GM12865 (cell line): ENCODE measurements at regions not wholly inside any gene's neighbourhood (a gene's known extent, or its start where the extent isn't known, plus 50 kb on each side); places are given as distances from the start of the nearest gene placed in this dataset.
"Not testable (repeated sequence)": the region's sequence is repeated elsewhere in the genome, so short reads cannot be mapped to it uniquely, and the experiment has no call there.

Source experiments
- DNase-seq: peaks from one replicate; pipeline ENCODE4 v3.0.0; 2010; ENCODE audit warnings: low read depth
- H3K4me3 ChIP-seq: 2 replicates; pipeline ENCODE4 v1.5.1; 2011; ENCODE audit warnings: mild to moderate bottlenecking, low read depth, low read length, control low read depth
- CTCF ChIP-seq: IDR thresholded peaks from 2 replicates; pipeline ENCODE4 v1.5.1; 2011; ENCODE audit warnings: low read length, control low read depth, low read depth, inconsistent platforms; ENCODE audit not compliant: insufficient read depth; ENCODE audit errors: missing control alignments

GRCh38 chr4:178010596-178010995, 568.4 kb upstream of the AGA start:
- no peak for DNase-seq
- H3K4me3 ChIP-seq: no peak overlapping the region
- TF ChIP-seq CTCF: no peak

DNA sequence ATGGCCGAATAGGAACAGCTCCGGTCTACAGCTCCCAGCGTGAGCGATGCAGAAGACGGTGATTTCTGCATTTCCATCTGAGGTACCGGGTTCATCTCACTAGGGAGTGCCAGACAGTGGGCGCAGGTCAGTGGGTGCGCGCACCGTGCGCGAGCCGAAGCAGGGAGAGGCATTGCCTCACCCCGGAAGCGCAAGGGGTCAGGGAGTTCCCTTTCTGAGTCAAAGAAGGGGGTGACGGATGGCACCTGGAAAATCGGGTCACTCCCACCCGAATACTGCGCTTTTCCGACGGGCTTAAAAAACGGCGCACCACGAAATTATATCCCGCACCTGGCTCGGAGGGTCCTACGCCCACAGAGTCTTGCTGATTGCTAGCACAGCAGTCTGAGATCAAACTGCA, 572.8 kb upstream of the AGA start:
- not testable (repeated sequence) for DNase-seq, H3K4me3 ChIP-seq

DNA sequence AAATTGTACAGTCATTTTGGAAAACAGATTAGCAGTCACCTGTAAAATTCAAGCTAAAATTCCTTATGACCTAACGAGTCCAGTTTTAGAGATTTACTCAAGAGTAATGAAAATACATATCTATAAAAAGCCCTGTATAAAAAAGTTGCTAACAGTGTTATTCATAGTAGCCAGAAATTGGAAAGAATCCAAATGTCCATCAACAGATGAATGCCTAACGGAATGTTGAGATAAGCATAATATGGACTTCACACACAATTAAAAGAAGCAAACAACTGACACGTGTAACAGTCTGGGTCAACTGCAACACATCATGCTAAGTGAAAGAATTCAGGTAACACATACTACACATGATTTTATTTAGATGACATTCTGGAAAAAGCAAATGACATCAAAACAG, 584.8 kb upstream of the AGA start:
- no peak for TF ChIP-seq CTCF
- no peak overlapping the region for H3K4me3 ChIP-seq
- no peak for DNase-seq

GRCh38 chr4:178027796-178028195, 585.6 kb upstream of the AGA start:
- no peak overlapping the region for H3K4me3 ChIP-seq
- TF ChIP-seq CTCF: no peak
- no peak for DNase-seq

GRCh38 chr4:178028481-178028880, 586.2 kb upstream of the AGA start:
- TF ChIP-seq CTCF: no peak
- no peak overlapping the region for H3K4me3 ChIP-seq
- no peak for DNase-seq

GRCh38 chr4:178037459-178038214, 595.4 kb upstream of the AGA start:
- no peak for DNase-seq
- no peak for TF ChIP-seq CTCF
- H3K4me3 ChIP-seq: no peak overlapping the region

GRCh38 chr4:178056996-178057395, 614.8 kb upstream of the AGA start:
- no peak for DNase-seq
- no peak overlapping the region for H3K4me3 ChIP-seq
- no peak for TF ChIP-seq CTCF
